MM.1S (cell line): ENCODE measurements at regions not wholly inside any gene's neighbourhood (a gene's known extent, or its start where the extent isn't known, plus 50 kb on each side); places are given as distances from the start of the nearest gene placed in this dataset.

Experiments
- EZH2 ChIP-seq: fragments of 300-600 bp; sonication (generic); optimal IDR thresholded peaks from 2 replicates; pipeline ENCODE3; 2017; ENCODE audit warnings: low read depth, mild to moderate bottlenecking, antibody characterized with exemption, low read length, mixed read lengths
- EZH2phosphoT487 ChIP-seq: fragments of 300-600 bp; sonication (generic); IDR thresholded peaks from 2 replicates; pipeline ENCODE4 v1.6.1; 2018; ENCODE audit warnings: antibody characterized with exemption, low read length
- TF ChIP-seq, protein P1 (sequence below): fragments of 300-600 bp; sonication (generic); IDR thresholded peaks from 2 replicates; pipeline ENCODE4 v1.5.1; 2016; ENCODE audit warnings: antibody characterized with exemption, low read length, mixed read lengths

DNA sequence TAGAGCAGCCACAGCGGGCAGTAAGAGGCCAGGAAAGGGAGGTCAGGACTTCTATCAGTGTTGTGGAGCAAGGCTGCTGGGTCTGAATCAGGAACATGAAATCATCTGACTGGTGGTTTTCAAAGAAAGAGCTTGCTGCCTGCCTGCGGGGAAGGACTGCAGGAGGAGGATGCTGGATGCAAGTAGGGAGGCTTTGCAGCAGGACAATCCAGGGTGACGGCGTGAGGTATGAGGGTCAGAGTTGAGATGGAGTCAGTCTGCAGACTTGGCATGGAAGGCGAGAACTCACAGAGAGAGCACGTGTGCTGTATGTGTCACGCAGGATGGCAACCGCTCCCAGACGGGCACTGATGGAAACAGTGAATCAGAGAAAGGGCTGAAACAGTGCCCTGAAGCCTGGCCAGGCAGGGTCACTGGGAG is 59.2 kb upstream of the CD93 start:
- TF ChIP-seq, protein P1, sequence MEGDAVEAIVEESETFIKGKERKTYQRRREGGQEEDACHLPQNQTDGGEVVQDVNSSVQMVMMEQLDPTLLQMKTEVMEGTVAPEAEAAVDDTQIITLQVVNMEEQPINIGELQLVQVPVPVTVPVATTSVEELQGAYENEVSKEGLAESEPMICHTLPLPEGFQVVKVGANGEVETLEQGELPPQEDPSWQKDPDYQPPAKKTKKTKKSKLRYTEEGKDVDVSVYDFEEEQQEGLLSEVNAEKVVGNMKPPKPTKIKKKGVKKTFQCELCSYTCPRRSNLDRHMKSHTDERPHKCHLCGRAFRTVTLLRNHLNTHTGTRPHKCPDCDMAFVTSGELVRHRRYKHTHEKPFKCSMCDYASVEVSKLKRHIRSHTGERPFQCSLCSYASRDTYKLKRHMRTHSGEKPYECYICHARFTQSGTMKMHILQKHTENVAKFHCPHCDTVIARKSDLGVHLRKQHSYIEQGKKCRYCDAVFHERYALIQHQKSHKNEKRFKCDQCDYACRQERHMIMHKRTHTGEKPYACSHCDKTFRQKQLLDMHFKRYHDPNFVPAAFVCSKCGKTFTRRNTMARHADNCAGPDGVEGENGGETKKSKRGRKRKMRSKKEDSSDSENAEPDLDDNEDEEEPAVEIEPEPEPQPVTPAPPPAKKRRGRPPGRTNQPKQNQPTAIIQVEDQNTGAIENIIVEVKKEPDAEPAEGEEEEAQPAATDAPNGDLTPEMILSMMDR: no peak
- TF ChIP-seq EZH2: no peak
- no peak for TF ChIP-seq EZH2phosphoT487
